ENCODE measurements at regions not wholly inside any gene's neighbourhood (a gene's known extent, or its start where the extent isn't known, plus 50 kb on each side); places are given as distances from the start of the nearest gene placed in this dataset.
"Not testable (repeated sequence)": the region's sequence is repeated elsewhere in the genome, so short reads cannot be mapped to it uniquely, and the experiment has no call there.

GRCh38 chr1:144140243-144140642 lies 168.5 kb upstream of the FAM72C start:
- not testable (repeated sequence) for H3K36me3 ChIP-seq (ENCODE audit: control insufficient read depth in 1 of 2, insufficient read depth in 2 of 2, low read length in 2 of 2); H3K9ac ChIP-seq (ENCODE audit: low read depth in 1 of 2, low read length in 2 of 2); H3K4me3 ChIP-seq (ENCODE audit: low read depth in 1 of 2, low read length in 2 of 2); H3K4me1 ChIP-seq (ENCODE audit: control insufficient read depth in 1 of 2, insufficient read depth in 2 of 2, low read length in 2 of 2); H3K27ac ChIP-seq (ENCODE audit: low read depth, low read length); H3K27me3 ChIP-seq (ENCODE audit: control insufficient read depth in 1 of 2, insufficient read depth in 2 of 2, low read length in 2 of 2); H3K9me3 ChIP-seq (ENCODE audit: control insufficient read depth in 1 of 2, low read length in 2 of 2)

- not testable (repeated sequence) for H3K27ac ChIP-seq (ENCODE audit: low read depth, low read length); H3K36me3 ChIP-seq (ENCODE audit: control insufficient read depth in 1 of 2, insufficient read depth in 2 of 2, low read length in 2 of 2); H3K4me3 ChIP-seq (ENCODE audit: low read depth in 1 of 2, low read length in 2 of 2); H3K9ac ChIP-seq (ENCODE audit: low read depth in 1 of 2, low read length in 2 of 2); H3K27me3 ChIP-seq (ENCODE audit: control insufficient read depth in 1 of 2, insufficient read depth in 2 of 2, low read length in 2 of 2); H3K9me3 ChIP-seq (ENCODE audit: control insufficient read depth in 1 of 2, low read length in 2 of 2); H3K4me1 ChIP-seq (ENCODE audit: control insufficient read depth in 1 of 2, insufficient read depth in 2 of 2, low read length in 2 of 2)
Measured at GRCh38 chr1:144105006-144105405, 133.2 kb upstream of the FAM72C start.

DNA sequence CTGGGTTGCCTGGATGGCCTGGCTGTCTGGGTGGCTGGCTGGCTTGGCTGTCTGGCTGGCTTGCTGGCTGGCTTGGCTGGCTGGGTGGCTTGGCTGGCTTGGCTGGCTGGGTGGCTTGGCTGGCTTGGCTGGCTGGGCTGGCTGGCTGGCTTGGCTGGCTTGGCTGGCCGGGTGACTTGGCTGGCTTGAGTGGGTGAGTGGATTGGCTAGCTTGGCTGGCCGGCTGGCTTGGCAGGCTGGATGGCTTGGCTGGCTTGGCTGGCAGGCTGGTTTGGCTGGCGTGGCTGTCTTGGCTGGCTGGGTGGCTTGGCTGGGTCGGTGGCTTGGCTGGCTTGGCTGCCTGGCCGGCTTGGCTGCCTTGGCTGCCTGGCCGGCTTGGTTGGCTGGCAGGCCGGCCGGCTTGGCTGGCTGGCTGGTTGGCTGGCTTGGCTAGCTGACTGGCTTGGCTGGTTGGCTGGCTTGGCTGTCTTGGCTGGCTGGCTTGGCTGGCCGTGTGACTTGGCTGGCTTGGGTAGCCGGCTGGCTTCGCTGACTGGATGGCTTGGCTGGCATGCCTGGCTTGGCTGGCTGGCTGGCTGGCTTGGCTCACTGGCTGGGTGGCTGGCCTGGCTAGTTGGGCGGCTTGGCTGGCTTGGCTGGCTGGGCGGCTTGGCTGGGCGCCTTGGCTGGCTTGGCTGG lies 132.4 kb upstream of the FAM72C start:
- not testable (repeated sequence) for H3K27ac ChIP-seq (ENCODE audit: low read depth, low read length); H3K4me1 ChIP-seq (ENCODE audit: control insufficient read depth in 1 of 2, insufficient read depth in 2 of 2, low read length in 2 of 2); H3K36me3 ChIP-seq (ENCODE audit: control insufficient read depth in 1 of 2, insufficient read depth in 2 of 2, low read length in 2 of 2); H3K9ac ChIP-seq (ENCODE audit: low read depth in 1 of 2, low read length in 2 of 2); H3K9me3 ChIP-seq (ENCODE audit: control insufficient read depth in 1 of 2, low read length in 2 of 2); H3K27me3 ChIP-seq (ENCODE audit: control insufficient read depth in 1 of 2, insufficient read depth in 2 of 2, low read length in 2 of 2); H3K4me3 ChIP-seq (ENCODE audit: low read depth in 1 of 2, low read length in 2 of 2)

- not testable (repeated sequence) for H3K27me3 ChIP-seq (ENCODE audit: control insufficient read depth in 1 of 2, insufficient read depth in 2 of 2, low read length in 2 of 2); H3K36me3 ChIP-seq (ENCODE audit: control insufficient read depth in 1 of 2, insufficient read depth in 2 of 2, low read length in 2 of 2); H3K4me3 ChIP-seq (ENCODE audit: low read depth in 1 of 2, low read length in 2 of 2); H3K27ac ChIP-seq (ENCODE audit: low read depth, low read length); H3K9me3 ChIP-seq (ENCODE audit: control insufficient read depth in 1 of 2, low read length in 2 of 2); H3K9ac ChIP-seq (ENCODE audit: low read depth in 1 of 2, low read length in 2 of 2); H3K4me1 ChIP-seq (ENCODE audit: control insufficient read depth in 1 of 2, insufficient read depth in 2 of 2, low read length in 2 of 2)
Measured at GRCh38 chr1:144103156-144103880, 131.5 kb upstream of the FAM72C start.

DNA sequence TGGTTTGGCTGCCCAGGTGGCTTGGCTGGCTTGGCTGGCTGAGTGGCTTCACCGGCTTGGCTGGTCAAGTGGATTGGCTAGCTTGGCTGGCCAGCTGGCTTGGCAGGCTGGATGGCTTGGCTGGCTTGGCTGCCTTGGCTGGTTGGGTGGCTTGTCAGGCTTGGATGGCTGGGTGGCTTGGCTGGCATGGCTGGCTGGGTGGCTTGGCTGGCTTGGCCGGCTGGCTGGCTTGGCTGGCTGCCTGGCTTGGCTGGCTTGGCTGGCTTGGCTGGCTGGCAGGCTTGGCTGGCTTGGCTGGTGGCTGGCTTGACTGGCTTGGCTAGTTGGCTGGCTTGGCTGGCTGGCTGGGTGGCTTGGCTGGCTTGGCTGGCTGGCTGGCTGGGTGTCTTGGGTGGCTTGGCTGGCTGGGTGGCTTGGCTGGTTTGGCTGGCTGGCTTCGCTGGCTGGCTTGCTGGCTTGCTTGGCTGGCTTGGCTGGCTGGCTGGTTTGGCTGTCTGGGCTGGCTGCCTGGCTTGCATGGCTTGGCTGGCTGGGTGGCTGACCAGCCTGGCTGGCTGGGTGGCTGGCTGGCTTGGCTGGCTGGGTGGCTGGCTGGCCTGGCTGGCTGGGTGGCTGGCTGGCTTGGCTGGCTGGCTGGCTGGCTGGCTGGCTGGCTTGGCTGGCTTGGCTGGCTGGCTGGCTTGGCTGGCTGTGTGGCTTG lies 130.4 kb upstream of the FAM72C start:
- H3K4me3 ChIP-seq (ENCODE audit: low read depth in 1 of 2, low read length in 2 of 2); H3K27me3 ChIP-seq (ENCODE audit: control insufficient read depth in 1 of 2, insufficient read depth in 2 of 2, low read length in 2 of 2); H3K9me3 ChIP-seq (ENCODE audit: control insufficient read depth in 1 of 2, low read length in 2 of 2); H3K9ac ChIP-seq (ENCODE audit: low read depth in 1 of 2, low read length in 2 of 2); H3K27ac ChIP-seq (ENCODE audit: low read depth, low read length); H3K36me3 ChIP-seq (ENCODE audit: control insufficient read depth in 1 of 2, insufficient read depth in 2 of 2, low read length in 2 of 2); H3K4me1 ChIP-seq (ENCODE audit: control insufficient read depth in 1 of 2, insufficient read depth in 2 of 2, low read length in 2 of 2): not testable (repeated sequence)

- Histone ChIP-seq H3K27ac (ENCODE audit: low read depth, low read length) (no peak overlapping the region), H3K9me3 (ENCODE audit: control insufficient read depth in 1 of 2, low read length in 2 of 2) (peaks cover 0 to 7% of the 10 kb centered on the region in 2 donors), H3K36me3 (ENCODE audit: control insufficient read depth in 1 of 2, insufficient read depth in 2 of 2, low read length in 2 of 2) (no peaks in the 10 kb centered on the region), H3K4me1 (ENCODE audit: control insufficient read depth in 1 of 2, insufficient read depth in 2 of 2, low read length in 2 of 2) (no peaks in the 10 kb centered on the region), H3K4me3 (ENCODE audit: low read depth in 1 of 2, low read length in 2 of 2) (no peak overlapping the region), H3K27me3 (ENCODE audit: control insufficient read depth in 1 of 2, insufficient read depth in 2 of 2, low read length in 2 of 2) (no peaks in the 10 kb centered on the region), H3K9ac (ENCODE audit: low read depth in 1 of 2, low read length in 2 of 2) (no peak overlapping the region)
Measured at GRCh38 chr1:144101397-144102045, 129.7 kb upstream of the FAM72C start.

- not testable (repeated sequence) for H3K27ac ChIP-seq (ENCODE audit: low read depth, low read length); H3K9me3 ChIP-seq (ENCODE audit: control insufficient read depth in 1 of 2, low read length in 2 of 2); H3K4me1 ChIP-seq (ENCODE audit: control insufficient read depth in 1 of 2, insufficient read depth in 2 of 2, low read length in 2 of 2); H3K27me3 ChIP-seq (ENCODE audit: control insufficient read depth in 1 of 2, insufficient read depth in 2 of 2, low read length in 2 of 2); H3K9ac ChIP-seq (ENCODE audit: low read depth in 1 of 2, low read length in 2 of 2); H3K36me3 ChIP-seq (ENCODE audit: control insufficient read depth in 1 of 2, insufficient read depth in 2 of 2, low read length in 2 of 2)
- peak overlapping the region in 1 of 2 donors; percentile 22 for H3K4me3 ChIP-seq (ENCODE audit: low read depth in 1 of 2, low read length in 2 of 2)
Measured at GRCh38 chr1:144077167-144077841, 105.5 kb upstream of the FAM72C start.

DNA sequence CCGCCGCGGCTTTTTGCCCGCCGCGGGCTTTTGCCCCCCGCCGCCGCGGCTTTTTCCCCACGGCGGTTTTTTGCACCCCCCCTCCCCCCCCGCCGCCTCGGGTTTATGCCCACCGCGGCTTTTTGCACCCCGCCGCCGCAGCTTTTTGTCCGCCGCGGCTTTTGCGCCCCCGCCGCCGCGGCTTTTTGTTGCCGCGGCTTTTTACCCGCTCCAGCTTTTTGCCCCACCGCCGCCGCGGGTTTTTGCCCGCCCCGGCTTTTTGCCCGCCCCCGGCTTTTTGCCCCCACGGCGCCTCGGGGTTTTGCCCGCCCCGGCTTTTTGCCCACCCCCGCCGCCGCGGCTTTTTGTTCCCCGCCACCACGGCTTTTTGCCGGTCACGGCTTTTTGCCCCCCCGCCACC lies 104.9 kb upstream of the FAM72C start:
- H3K4me1 ChIP-seq (ENCODE audit: control insufficient read depth in 1 of 2, insufficient read depth in 2 of 2, low read length in 2 of 2); H3K27ac ChIP-seq (ENCODE audit: low read depth, low read length); H3K27me3 ChIP-seq (ENCODE audit: control insufficient read depth in 1 of 2, insufficient read depth in 2 of 2, low read length in 2 of 2); H3K4me3 ChIP-seq (ENCODE audit: low read depth in 1 of 2, low read length in 2 of 2); H3K9ac ChIP-seq (ENCODE audit: low read depth in 1 of 2, low read length in 2 of 2); H3K36me3 ChIP-seq (ENCODE audit: control insufficient read depth in 1 of 2, insufficient read depth in 2 of 2, low read length in 2 of 2); H3K9me3 ChIP-seq (ENCODE audit: control insufficient read depth in 1 of 2, low read length in 2 of 2): not testable (repeated sequence)

DNA sequence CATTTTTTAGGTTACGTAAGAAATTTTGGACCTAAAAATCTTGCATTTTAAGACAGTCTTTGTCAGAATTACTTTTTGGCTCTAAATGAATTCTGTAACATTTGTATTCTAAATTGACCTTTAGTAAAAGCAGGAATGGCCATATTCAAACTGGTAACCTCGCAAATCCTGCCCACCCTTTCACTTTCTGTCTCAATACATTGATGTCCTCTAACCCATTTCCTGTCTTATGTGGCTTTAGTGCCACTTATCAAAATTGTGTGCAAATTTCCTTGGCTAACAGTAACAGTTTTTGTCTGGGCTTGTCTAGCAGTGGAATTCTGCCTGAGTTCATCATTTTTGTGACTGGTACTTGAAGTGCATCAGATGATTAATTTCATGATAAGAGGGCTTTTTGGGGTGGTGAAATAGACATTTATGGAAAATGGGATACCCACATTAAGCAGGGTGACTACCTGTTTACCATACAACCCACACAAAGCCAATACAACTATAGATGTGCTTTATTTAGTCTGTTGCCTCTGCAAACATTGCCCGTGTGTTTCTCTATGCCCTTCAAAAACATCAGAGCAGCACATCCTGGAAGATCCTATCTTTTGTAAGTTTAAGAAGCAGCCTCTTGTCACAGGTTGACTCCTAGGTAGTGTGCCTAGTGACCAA lies 98.7 kb upstream of the FAM72C start:
- not testable (repeated sequence) for H3K27ac ChIP-seq (ENCODE audit: low read depth, low read length); H3K36me3 ChIP-seq (ENCODE audit: control insufficient read depth in 1 of 2, insufficient read depth in 2 of 2, low read length in 2 of 2); H3K9ac ChIP-seq (ENCODE audit: low read depth in 1 of 2, low read length in 2 of 2)

More for the DNA sequence above, 98.7 kb upstream of the FAM72C start:
- H3K9me3 ChIP-seq (ENCODE audit: control insufficient read depth in 1 of 2, low read length in 2 of 2); H3K27me3 ChIP-seq (ENCODE audit: control insufficient read depth in 1 of 2, insufficient read depth in 2 of 2, low read length in 2 of 2); H3K4me3 ChIP-seq (ENCODE audit: low read depth in 1 of 2, low read length in 2 of 2); H3K4me1 ChIP-seq (ENCODE audit: control insufficient read depth in 1 of 2, insufficient read depth in 2 of 2, low read length in 2 of 2): not testable (repeated sequence)
